Brain microvascular endothelial cell (primary cell): ENCODE measurements at regions not wholly inside any gene's neighbourhood (a gene's known extent, or its start where the extent isn't known, plus 50 kb on each side); places are given as distances from the start of the nearest gene placed in this dataset.

ENCODE experiments used
- DNase-seq: peaks from one replicate; pipeline ENCODE4 v3.0.0-alpha.2; 2020
- H3K27ac ChIP-seq: fragments of 250-450 bp; sonication (Bioruptor Pico); 2 replicates; pipeline ENCODE4 v1.5.1; 2020; ENCODE audit warnings: mild to moderate bottlenecking, moderate library complexity
- H3K27me3 ChIP-seq: fragments of 250-450 bp; sonication (Bioruptor Pico); replicated peaks from 2 replicates; pipeline ENCODE4 v1.5.1; 2020; ENCODE audit warnings: mild to moderate bottlenecking
- H3K36me3 ChIP-seq: fragments of 250-450 bp; sonication (Bioruptor Pico); replicated peaks from 2 replicates; pipeline ENCODE4 v1.5.1; 2020; ENCODE audit warnings: mild to moderate bottlenecking
- H3K4me3 ChIP-seq: 2 replicates; pipeline ENCODE4 v1.5.1; 2011; ENCODE audit warnings: low read depth, mild to moderate bottlenecking, control low read depth, low read length, moderate library complexity
- CTCF ChIP-seq: IDR thresholded peaks from 2 replicates; pipeline ENCODE4 v1.5.1; 2011; ENCODE audit warnings: low read depth, mild to moderate bottlenecking, moderate library complexity, low read length, control low read depth, inconsistent platforms; ENCODE audit errors: missing control alignments
- in situ Hi-C: cut with HindIII; loops from 2 replicates; pipeline ENCODE4 v1.10.0; 2017; ENCODE audit warnings: low sequenced_read_pairs, low pct_ligation_motif_present

- Histone ChIP-seq H3K27ac (no peak overlapping the region), H3K4me3 (no peak overlapping the region), H3K27me3 (no peaks in the 10 kb centered on the region), H3K36me3 (no peaks in the 10 kb centered on the region)
- DNase-seq, result no peak
- no peak for TF ChIP-seq CTCF
- in situ Hi-C loops, result no loop called here
Observed at GRCh38 chr14:98925354-98926040, 346.5 kb downstream of the BCL11B start.

GRCh38 chr14:98926146-98926545, 345.9 kb downstream of the BCL11B start:
- no peak for DNase-seq
- H3K27me3 ChIP-seq, result no peaks in the 10 kb centered on the region
- no peaks in the 10 kb centered on the region for H3K36me3 ChIP-seq
- no peak overlapping the region for H3K4me3 ChIP-seq
- H3K27ac ChIP-seq, result no peak overlapping the region
- TF ChIP-seq CTCF, result no peak
- in situ Hi-C loops, result no loop called here

- in situ Hi-C loops, result no loop called here
- no peak overlapping the region for H3K27ac ChIP-seq
- no peaks in the 10 kb centered on the region for H3K36me3 ChIP-seq
- H3K4me3 ChIP-seq, result no peak overlapping the region
- no peaks in the 10 kb centered on the region for H3K27me3 ChIP-seq
- DNase-seq, result no peak
- TF ChIP-seq CTCF, result no peak
Observed at GRCh38 chr14:98926801-98927200, 345.2 kb downstream of the BCL11B start.

GRCh38 chr14:98927986-98928385, 344.0 kb downstream of the BCL11B start:
- in situ Hi-C loops, result no loop called here
- H3K36me3 ChIP-seq, result no peaks in the 10 kb centered on the region
- TF ChIP-seq CTCF, result no peak
- no peak for DNase-seq
- H3K27me3 ChIP-seq, result no peaks in the 10 kb centered on the region
- H3K27ac ChIP-seq, result no peak overlapping the region
- H3K4me3 ChIP-seq, result no peak overlapping the region

- no peaks in the 10 kb centered on the region for H3K27me3 ChIP-seq
- no peak overlapping the region for H3K27ac ChIP-seq
- no peaks in the 10 kb centered on the region for H3K36me3 ChIP-seq
- in situ Hi-C loops, result no loop called here
- no peak overlapping the region for H3K4me3 ChIP-seq
- TF ChIP-seq CTCF, result no peak
- no peak for DNase-seq
Observed at GRCh38 chr14:98928418-98928817, 343.6 kb downstream of the BCL11B start.

- in situ Hi-C loops, result no loop called here
- Histone ChIP-seq H3K27me3 (no peaks in the 10 kb centered on the region), H3K36me3 (no peaks in the 10 kb centered on the region), H3K4me3 (no peak overlapping the region), H3K27ac (no peak overlapping the region)
- DNase-seq, result no peak
- TF ChIP-seq CTCF, result no peak
Observed at GRCh38 chr14:98931126-98931525, 340.9 kb downstream of the BCL11B start.
